GM18505 (cell line): ENCODE measurements at regions not wholly inside any gene's neighbourhood (a gene's known extent, or its start where the extent isn't known, plus 50 kb on each side); places are given as distances from the start of the nearest gene placed in this dataset.

Experiments
- ATAC-seq: cut with Tn5 transposase; IDR thresholded peaks from one replicate; pipeline ENCODE4 v1.9.1; 2021; ENCODE audit not compliant: unreplicated experiment
- POLR2A ChIP-seq: IDR thresholded peaks from 4 replicates; pipeline ENCODE4 v1.6.1; 2011; ENCODE audit warnings: borderline replicate concordance; ENCODE audit not compliant: insufficient read depth, insufficient read length; ENCODE audit errors: extremely low read depth

- no peak for ATAC-seq
- no peak for TF ChIP-seq POLR2A
These were observed 122.3 kb downstream of the TM2D1 start for GRCh38 chr1:61602663-61603062.

- TF ChIP-seq POLR2A: no peak
- no peak for ATAC-seq
These were observed 127.3 kb downstream of the TM2D1 start for GRCh38 chr1:61597601-61598000.

DNA sequence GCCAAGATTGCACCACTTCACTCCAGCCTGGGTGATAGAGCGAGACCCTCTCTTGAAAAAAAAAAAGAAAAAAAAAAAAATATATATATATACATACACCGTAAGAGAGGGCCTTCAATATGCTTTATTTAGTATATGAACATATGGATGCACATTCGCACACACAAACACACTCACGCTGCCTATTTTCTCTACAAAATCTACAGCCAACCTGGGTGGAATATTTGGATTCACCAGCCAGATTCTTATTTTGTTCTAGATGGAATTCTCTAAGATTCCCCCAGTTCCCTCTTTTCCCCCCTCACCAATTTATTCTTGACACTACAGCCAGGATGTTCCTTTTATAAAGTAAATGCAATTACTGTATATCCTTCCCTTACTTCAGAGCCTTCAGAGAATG is 131.6 kb downstream of the TM2D1 start:
- TF ChIP-seq POLR2A: no peak
- ATAC-seq: no peak

DNA sequence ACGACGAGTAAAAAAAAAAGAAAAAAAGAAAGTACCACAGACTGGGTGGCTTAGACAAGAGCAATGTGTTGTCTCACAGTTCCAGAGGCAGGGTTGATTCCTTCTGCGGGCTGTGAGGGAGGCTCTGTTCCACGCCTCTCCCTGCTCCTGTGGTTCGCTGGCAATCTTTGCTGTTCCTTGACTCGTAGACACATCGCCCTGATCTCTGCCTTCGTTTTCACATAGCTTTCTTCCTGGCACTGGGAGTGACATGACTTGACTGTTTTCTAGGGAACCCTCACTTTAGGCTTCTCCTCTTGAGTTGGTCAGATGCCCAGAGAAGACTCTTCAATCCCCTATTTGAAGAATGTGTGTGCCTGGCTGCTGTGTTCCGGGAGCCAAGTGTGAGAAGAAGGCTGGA is 133.6 kb downstream of the TM2D1 start:
- no peak for ATAC-seq
- no peak for TF ChIP-seq POLR2A

- TF ChIP-seq POLR2A: no peak
- ATAC-seq: peak; percentile 92
These were observed 135.9 kb downstream of the TM2D1 start for GRCh38 chr1:61588736-61589672.

- no peak for TF ChIP-seq POLR2A
- no peak for ATAC-seq
These were observed 139.2 kb downstream of the TM2D1 start for GRCh38 chr1:61585714-61586113.

- no peak for ATAC-seq
- TF ChIP-seq POLR2A: no peak
These were observed 141.2 kb downstream of the TM2D1 start for GRCh38 chr1:61583703-61584102.

DNA sequence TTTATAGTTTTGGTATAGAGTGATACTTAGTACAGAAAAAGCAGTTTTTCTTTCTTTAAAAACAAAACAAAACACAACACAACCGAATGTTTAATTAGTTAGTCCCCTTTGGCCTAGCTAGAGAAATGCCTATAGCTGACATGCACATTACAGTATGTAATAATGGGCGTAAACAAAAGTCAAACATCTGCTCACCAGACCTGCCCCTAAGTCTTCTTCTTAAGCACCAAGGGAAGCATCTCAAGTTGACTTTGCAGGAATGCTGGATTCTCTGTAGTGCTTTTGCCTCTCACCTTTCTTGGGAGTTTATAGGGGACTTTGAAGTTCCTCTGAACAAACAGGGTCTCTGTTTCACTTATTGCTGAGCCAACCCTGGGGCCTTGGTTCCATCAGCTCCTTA is 143.7 kb downstream of the TM2D1 start:
- ATAC-seq: no peak
- no peak for TF ChIP-seq POLR2A

DNA sequence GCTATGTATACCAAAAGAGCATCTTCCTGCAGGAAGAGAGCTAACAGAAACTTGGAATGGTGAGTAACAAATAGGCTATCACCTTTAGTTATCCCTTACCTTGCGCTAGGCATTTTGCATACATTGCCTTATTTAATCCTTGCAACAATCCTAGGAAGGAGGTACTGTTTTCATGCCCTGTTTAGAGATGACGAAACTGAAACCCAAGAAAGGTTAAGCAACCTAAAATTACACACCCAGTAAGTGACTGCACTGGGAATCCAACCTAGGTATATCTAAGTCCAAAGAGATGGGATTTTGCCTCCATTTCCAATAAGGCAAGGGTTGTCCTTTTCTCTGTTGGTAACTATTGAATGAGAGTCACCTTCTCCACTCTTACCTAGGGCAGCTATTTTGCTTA is 144.5 kb downstream of the TM2D1 start:
- no peak for TF ChIP-seq POLR2A
- ATAC-seq: no peak

- ATAC-seq: no peak
- no peak for TF ChIP-seq POLR2A
These were observed 145.1 kb downstream of the TM2D1 start for GRCh38 chr1:61579802-61580201.

GRCh38 chr1:61572046-61572445 is 152.9 kb downstream of the TM2D1 start:
- TF ChIP-seq POLR2A: no peak
- ATAC-seq: no peak

DNA sequence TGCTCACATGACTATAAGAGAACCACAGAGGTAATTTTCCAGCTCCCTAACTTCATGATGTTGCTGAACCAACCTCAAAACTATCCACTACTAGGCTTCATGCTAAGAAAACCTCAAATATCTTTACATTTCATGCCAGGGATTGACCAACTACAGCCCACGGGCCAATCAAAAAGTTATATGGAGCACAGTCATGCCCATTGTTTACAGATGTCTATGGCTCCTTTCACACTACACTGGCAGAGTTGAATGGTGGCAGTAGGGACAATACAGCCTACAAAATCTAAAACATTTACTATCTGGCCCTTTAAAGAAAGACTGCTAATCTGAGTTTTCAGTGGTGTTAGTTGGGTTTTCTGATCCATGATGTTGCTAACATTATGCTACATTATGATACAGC is 154.8 kb downstream of the TM2D1 start:
- no peak for TF ChIP-seq POLR2A
- no peak for ATAC-seq

DNA sequence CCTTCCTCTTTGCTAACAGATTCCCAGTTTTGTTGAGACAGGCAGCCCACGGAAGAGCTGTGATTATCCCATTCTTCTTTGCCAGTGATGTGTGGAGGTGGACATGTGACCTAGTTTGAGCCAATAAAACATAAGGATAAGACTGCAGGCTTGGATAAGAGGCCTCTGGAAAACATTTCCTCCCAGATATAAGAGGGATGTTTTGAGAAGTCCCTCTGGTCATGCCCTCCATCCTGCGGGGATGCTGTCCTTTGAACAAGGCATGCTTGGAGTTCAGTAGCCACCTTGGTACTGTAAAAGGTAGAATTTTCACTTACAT is 155.7 kb downstream of the TM2D1 start:
- no peak for TF ChIP-seq POLR2A
- no peak for ATAC-seq

- no peak for TF ChIP-seq POLR2A
- ATAC-seq: no peak
These were observed 156.3 kb downstream of the TM2D1 start for GRCh38 chr1:61568460-61569302.
